SHP77 treated with DMSO at 0.1 percent for 48 hours (cell line): ENCODE measurements at regions not wholly inside any gene's neighbourhood (a gene's known extent, or its start where the extent isn't known, plus 50 kb on each side); places are given as distances from the start of the nearest gene placed in this dataset.

ENCODE experiments used
- DNase-seq: peaks from one replicate; lab custom pipeline; 2025; lab: John Stamatoyannopoulos, UW

- DNase-seq: no peak
These were observed 59.2 kb upstream of the SPAG17 start for GRCh38 chr1:118244194-118244593.

- DNase-seq: no peak
These were observed 58.2 kb upstream of the SPAG17 start for GRCh38 chr1:118243269-118243668.
